ENCODE measurements at regions not wholly inside any gene's neighbourhood (a gene's known extent, or its start where the extent isn't known, plus 50 kb on each side); places are given as distances from the start of the nearest gene placed in this dataset.

- TF ChIP-seq GATA3 (IDR thresholded peaks at IDR 0.05; ENCODE audit: low read depth, low read length) (no peak), GATA2 (IDR thresholded peaks at IDR 0.05; ENCODE audit: low read depth, low read length) (no peak)
These were observed 136.9 kb downstream of the PSMG1 start for GRCh38 chr21:39046236-39046916.

GRCh38 chr21:39041816-39042215, 141.4 kb downstream of the PSMG1 start:
- TF ChIP-seq GATA2 (IDR thresholded peaks at IDR 0.05; ENCODE audit: low read depth, low read length) (no peak), GATA3 (IDR thresholded peaks at IDR 0.05; ENCODE audit: low read depth, low read length) (no peak)

GRCh38 chr21:39040494-39041110, 142.6 kb downstream of the PSMG1 start:
- TF ChIP-seq GATA3 (IDR thresholded peaks at IDR 0.05; ENCODE audit: low read depth, low read length) (no peak), GATA2 (IDR thresholded peaks at IDR 0.05; ENCODE audit: low read depth, low read length) (no peak)

- TF ChIP-seq GATA2 (IDR thresholded peaks at IDR 0.05; ENCODE audit: low read depth, low read length) (no peak), GATA3 (IDR thresholded peaks at IDR 0.05; ENCODE audit: low read depth, low read length) (no peak)
These were observed 145.3 kb downstream of the PSMG1 start for GRCh38 chr21:39037807-39038405.

GRCh38 chr21:39036581-39036980, 146.7 kb downstream of the PSMG1 start:
- TF ChIP-seq GATA3 (IDR thresholded peaks at IDR 0.05; ENCODE audit: low read depth, low read length) (no peak), GATA2 (IDR thresholded peaks at IDR 0.05; ENCODE audit: low read depth, low read length) (no peak)

GRCh38 chr21:39034590-39035536, 148.4 kb downstream of the PSMG1 start:
- TF ChIP-seq GATA3 (IDR thresholded peaks at IDR 0.05; ENCODE audit: low read depth, low read length), result no peak
- TF ChIP-seq GATA2 (IDR thresholded peaks at IDR 0.05; ENCODE audit: low read depth, low read length), result no peak

GRCh38 chr21:39033878-39034589, 149.2 kb downstream of the PSMG1 start:
- TF ChIP-seq GATA3 (IDR thresholded peaks at IDR 0.05; ENCODE audit: low read depth, low read length) (no peak), GATA2 (IDR thresholded peaks at IDR 0.05; ENCODE audit: low read depth, low read length) (no peak)

GRCh38 chr21:39029900-39030884, 153.1 kb downstream of the PSMG1 start:
- no peak for TF ChIP-seq GATA2 (IDR thresholded peaks at IDR 0.05; ENCODE audit: low read depth, low read length)
- no peak for TF ChIP-seq GATA3 (IDR thresholded peaks at IDR 0.05; ENCODE audit: low read depth, low read length)

GRCh38 chr21:39029086-39029755, 154.0 kb downstream of the PSMG1 start:
- TF ChIP-seq GATA3 (IDR thresholded peaks at IDR 0.05; ENCODE audit: low read depth, low read length), result no peak; the same call in 1 of the 2 replicates
- peak; percentile 73 for TF ChIP-seq GATA2 (IDR thresholded peaks at IDR 0.05; ENCODE audit: low read depth, low read length)

GRCh38 chr21:39025198-39025597, 158.1 kb downstream of the PSMG1 start:
- TF ChIP-seq GATA3 (IDR thresholded peaks at IDR 0.05; ENCODE audit: low read depth, low read length) (no peak), GATA2 (IDR thresholded peaks at IDR 0.05; ENCODE audit: low read depth, low read length) (no peak)

GRCh38 chr21:39024538-39024937, 158.7 kb downstream of the PSMG1 start:
- no peak for TF ChIP-seq GATA3 (IDR thresholded peaks at IDR 0.05; ENCODE audit: low read depth, low read length)
- no peak for TF ChIP-seq GATA2 (IDR thresholded peaks at IDR 0.05; ENCODE audit: low read depth, low read length)

All from SH-SY5Y (cell line).